ENCODE measurements at regions not wholly inside any gene's neighbourhood (a gene's known extent, or its start where the extent isn't known, plus 50 kb on each side); places are given as distances from the start of the nearest gene placed in this dataset.

DNA sequence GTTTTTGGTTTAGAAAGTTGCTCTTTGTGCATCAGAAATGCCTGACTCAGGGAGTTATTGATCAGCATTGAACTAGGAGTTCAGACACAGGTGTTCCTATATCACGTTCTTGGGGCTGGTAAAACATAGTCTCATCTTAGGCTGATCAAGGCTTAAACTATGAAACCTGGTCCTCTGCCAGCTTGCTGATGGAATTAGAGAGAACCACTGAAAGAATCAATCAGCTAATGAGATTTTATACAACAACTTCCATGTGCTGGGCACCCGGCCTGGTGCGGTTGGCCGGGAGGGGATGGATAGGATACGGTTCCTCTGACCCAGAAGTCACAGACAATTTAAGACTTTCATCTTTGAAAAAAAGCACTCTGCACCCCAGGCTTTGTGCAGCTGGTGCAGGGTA lies 164.9 kb downstream of the RDH14 start:
- 79% methylated on average over 5 of the region's 5 CpGs for WGBS (ENCODE audit: insufficient coverage)
- Mint-ChIP-seq H3K27me3 (peaks cover 4% of the 10 kb centered on the region), H3K27ac (no peak overlapping the region), H3K9me3 (ENCODE audit: insufficient read depth) (no peaks in the 10 kb centered on the region), H3K4me3 (no peak overlapping the region), H3K4me1 (no peaks in the 10 kb centered on the region)
- ChIA-PET CTCF (no interaction called here), POLR2A (no interaction called here)
- no peaks in the 10 kb centered on the region for H3K27me3 ChIP-seq (replicated peaks in 1 of 4; ENCODE audit: control extremely low read depth in 1 of 4, control insufficient read depth in 3 of 4, insufficient read depth in 4 of 4, low read length in 3 of 4)
- no peak overlapping the region for H2AFZ ChIP-seq (ENCODE audit: insufficient read depth, low read depth, low read length, poor library complexity, severe bottlenecking)
- ATAC-seq (ENCODE audit: low read depth) (no peak), DNase-seq (no peak)
- no peaks in the 10 kb centered on the region for H3K79me2 ChIP-seq (ENCODE audit: control insufficient read depth, insufficient read depth, low read length)
- H3K4me1 ChIP-seq (ENCODE audit: control insufficient read depth in 2 of 2, insufficient read depth in 2 of 2, low read length in 2 of 2) = no peaks in the 10 kb centered on the region
- H3K4me2 ChIP-seq (replicated peaks; ENCODE audit: low read depth, low read length, poor library complexity, severe bottlenecking) = no peak overlapping the region
- H3K9me3 ChIP-seq (ENCODE audit: control extremely low read depth in 1 of 3, control insufficient read depth in 2 of 3, insufficient read depth in 1 of 3, low read length in 2 of 3) = no peaks in the 10 kb centered on the region
- H3K9ac ChIP-seq (ENCODE audit: low read length) = no peak overlapping the region
- H3K36me3 ChIP-seq (replicated peaks in 1 of 2; ENCODE audit: control extremely low read depth in 1 of 2, control insufficient read depth in 1 of 2, extremely low read depth in 1 of 2, insufficient read depth in 2 of 2, low read length in 1 of 2) = no peaks in the 10 kb centered on the region
- TF ChIP-seq, protein P1, sequence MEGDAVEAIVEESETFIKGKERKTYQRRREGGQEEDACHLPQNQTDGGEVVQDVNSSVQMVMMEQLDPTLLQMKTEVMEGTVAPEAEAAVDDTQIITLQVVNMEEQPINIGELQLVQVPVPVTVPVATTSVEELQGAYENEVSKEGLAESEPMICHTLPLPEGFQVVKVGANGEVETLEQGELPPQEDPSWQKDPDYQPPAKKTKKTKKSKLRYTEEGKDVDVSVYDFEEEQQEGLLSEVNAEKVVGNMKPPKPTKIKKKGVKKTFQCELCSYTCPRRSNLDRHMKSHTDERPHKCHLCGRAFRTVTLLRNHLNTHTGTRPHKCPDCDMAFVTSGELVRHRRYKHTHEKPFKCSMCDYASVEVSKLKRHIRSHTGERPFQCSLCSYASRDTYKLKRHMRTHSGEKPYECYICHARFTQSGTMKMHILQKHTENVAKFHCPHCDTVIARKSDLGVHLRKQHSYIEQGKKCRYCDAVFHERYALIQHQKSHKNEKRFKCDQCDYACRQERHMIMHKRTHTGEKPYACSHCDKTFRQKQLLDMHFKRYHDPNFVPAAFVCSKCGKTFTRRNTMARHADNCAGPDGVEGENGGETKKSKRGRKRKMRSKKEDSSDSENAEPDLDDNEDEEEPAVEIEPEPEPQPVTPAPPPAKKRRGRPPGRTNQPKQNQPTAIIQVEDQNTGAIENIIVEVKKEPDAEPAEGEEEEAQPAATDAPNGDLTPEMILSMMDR (IDR thresholded peaks at IDR 0.05) = no peak
- no peak for TF ChIP-seq EZH2 (IDR thresholded peaks at IDR 0.05; ENCODE audit: borderline replicate concordance, insufficient read depth, low read depth, low read length, poor library complexity, severe bottlenecking)
- intact Hi-C loops (cut with micrococcal nuclease) = no loop called here
- H3K27ac ChIP-seq (ENCODE audit: low read length in 2 of 2) = no peak overlapping the region
- no peaks in the 10 kb centered on the region for H4K20me1 ChIP-seq (ENCODE audit: control insufficient read depth, insufficient read depth, low read length, poor library complexity, severe bottlenecking)
- H3K4me3 ChIP-seq (ENCODE audit: control extremely low read depth in 1 of 5, extremely low read depth in 1 of 5, insufficient read depth in 1 of 5, low read depth in 2 of 5, low read length in 4 of 5) = no peak overlapping the region

DNA sequence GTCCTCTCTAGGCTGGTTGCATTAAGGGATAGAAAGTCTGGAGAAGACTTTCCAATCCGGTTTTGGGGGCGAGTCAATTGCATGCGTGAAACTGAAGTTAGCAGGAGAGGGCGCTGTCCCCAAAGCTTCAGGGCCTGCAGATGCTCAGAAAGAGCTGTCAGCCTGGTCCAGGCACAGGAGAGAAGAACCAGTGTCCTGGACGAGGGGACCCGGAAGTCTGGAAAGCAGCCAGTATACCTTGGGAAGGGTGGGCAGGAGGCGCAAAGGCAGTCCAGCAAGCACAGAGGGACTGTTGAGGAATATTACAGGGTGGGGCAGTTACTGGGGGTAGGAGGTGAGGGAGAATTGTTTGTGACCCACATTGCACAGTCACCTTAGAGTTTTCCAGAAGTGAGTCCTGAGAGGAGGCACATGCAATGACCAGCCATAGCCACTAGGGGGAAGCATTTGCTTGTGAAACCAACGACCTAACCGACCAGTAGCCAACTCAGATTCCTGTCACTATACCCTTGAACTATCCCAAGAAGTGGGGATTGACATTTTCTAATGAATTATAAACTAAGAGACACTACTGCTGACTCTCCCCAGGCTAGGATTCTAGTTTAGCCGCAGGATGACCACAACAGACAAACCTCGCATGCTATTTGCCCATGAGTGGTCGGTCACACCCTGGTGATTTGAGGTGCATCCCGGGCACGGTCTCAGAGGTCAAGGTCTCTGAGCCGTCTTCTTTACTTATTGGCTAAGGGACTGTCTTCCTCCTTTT lies 172.8 kb downstream of the RDH14 start:
- Mint-ChIP-seq H3K4me1 (peaks cover 2% of the 10 kb centered on the region), H3K27me3 (peaks cover 9% of the 10 kb centered on the region), H3K27ac (no peak overlapping the region), H3K4me3 (no peak overlapping the region), H3K9me3 (ENCODE audit: insufficient read depth) (no peaks in the 10 kb centered on the region)
- Histone ChIP-seq H3K9ac (ENCODE audit: low read length) (no peak overlapping the region), H3K27ac (ENCODE audit: low read length in 2 of 2) (no peak overlapping the region), H3K9me3 (ENCODE audit: control extremely low read depth in 1 of 3, control insufficient read depth in 2 of 3, insufficient read depth in 1 of 3, low read length in 2 of 3) (no peaks in the 10 kb centered on the region), H3K4me2 (replicated peaks; ENCODE audit: low read depth, low read length, poor library complexity, severe bottlenecking) (no peak overlapping the region), H3K79me2 (ENCODE audit: control insufficient read depth, insufficient read depth, low read length) (no peaks in the 10 kb centered on the region), H3K27me3 (replicated peaks in 1 of 4; ENCODE audit: control extremely low read depth in 1 of 4, control insufficient read depth in 3 of 4, insufficient read depth in 4 of 4, low read length in 3 of 4) (no peaks in the 10 kb centered on the region), H3K4me3 (ENCODE audit: control extremely low read depth in 1 of 5, extremely low read depth in 1 of 5, insufficient read depth in 1 of 5, low read depth in 2 of 5, low read length in 4 of 5) (no peak overlapping the region), H3K4me1 (ENCODE audit: control insufficient read depth in 2 of 2, insufficient read depth in 2 of 2, low read length in 2 of 2) (peaks cover 0 to 4% of the 10 kb centered on the region in 2 donors), H2AFZ (ENCODE audit: insufficient read depth, low read depth, low read length, poor library complexity, severe bottlenecking) (peak overlapping the region; percentile 39), H3K36me3 (replicated peaks in 1 of 2; ENCODE audit: control extremely low read depth in 1 of 2, control insufficient read depth in 1 of 2, extremely low read depth in 1 of 2, insufficient read depth in 2 of 2, low read length in 1 of 2) (no peaks in the 10 kb centered on the region), H4K20me1 (ENCODE audit: control insufficient read depth, insufficient read depth, low read length, poor library complexity, severe bottlenecking) (no peaks in the 10 kb centered on the region)
- ChIA-PET POLR2A (no interaction called here), CTCF (interaction anchor here (0.7 to 3.5 kb wide), 7 partner anchors 8 to 1476 kb away, joined by 3 to 17 read pairs (median 3); no protein-coding TSS in a partner anchor)
- TF ChIP-seq EZH2 (IDR thresholded peaks at IDR 0.05; ENCODE audit: borderline replicate concordance, insufficient read depth, low read depth, low read length, poor library complexity, severe bottlenecking) = no peak
- TF ChIP-seq, protein P1 (IDR thresholded peaks at IDR 0.05) = peak; percentile 94
- DNase-seq (peak; percentile 65), ATAC-seq (ENCODE audit: low read depth) (peak; percentile 61)
- WGBS (ENCODE audit: insufficient coverage) = 71% methylated on average over 13 of the region's 15 CpGs
- intact Hi-C loops (cut with micrococcal nuclease) = no loop called here

Data from B cell (primary cell).